IPS DF 4.7 (cell line): ENCODE measurements at regions not wholly inside any gene's neighbourhood (a gene's known extent, or its start where the extent isn't known, plus 50 kb on each side); places are given as distances from the start of the nearest gene placed in this dataset.
"Not testable (repeated sequence)": the region's sequence is repeated elsewhere in the genome, so short reads cannot be mapped to it uniquely, and the experiment has no call there.

Experiments
- DNase-seq: peaks from one replicate; pipeline ENCODE4 v3.0.0-alpha.2; 2013; ENCODE audit warnings: low spot score; ENCODE audit errors: extremely low read depth

- not testable (repeated sequence) for DNase-seq
Observed at GRCh38 chr5:92216852-92217251, 833.7 kb upstream of the ARRDC3 start.

- no peak for DNase-seq
Observed at GRCh38 chr5:92215116-92215515, 832.0 kb upstream of the ARRDC3 start.

- DNase-seq, result no peak
Observed at GRCh38 chr5:92208265-92208664, 825.1 kb upstream of the ARRDC3 start.

- no peak for DNase-seq
Observed at GRCh38 chr5:92207151-92207550, 824.0 kb upstream of the ARRDC3 start.

GRCh38 chr5:92206681-92207080 is 823.6 kb upstream of the ARRDC3 start:
- no peak for DNase-seq

- DNase-seq, result not testable (repeated sequence)
Observed at GRCh38 chr5:92199035-92199434, 815.9 kb upstream of the ARRDC3 start.

GRCh38 chr5:92181656-92182055 is 798.5 kb upstream of the ARRDC3 start:
- DNase-seq, result no peak

GRCh38 chr5:92180391-92180790 is 797.3 kb upstream of the ARRDC3 start:
- no peak for DNase-seq

- DNase-seq, result no peak
Observed at GRCh38 chr5:92179651-92180050, 796.5 kb upstream of the ARRDC3 start.

- DNase-seq, result no peak
Observed at GRCh38 chr5:92177926-92178487, 794.9 kb upstream of the ARRDC3 start.

- DNase-seq, result no peak
Observed at GRCh38 chr5:92163906-92164305, 780.8 kb upstream of the ARRDC3 start.

GRCh38 chr5:92147798-92148197 is 764.7 kb upstream of the ARRDC3 start:
- no peak for DNase-seq

- DNase-seq, result no peak
Observed at GRCh38 chr5:92147266-92147665, 764.1 kb upstream of the ARRDC3 start.

GRCh38 chr5:92145852-92146251 is 762.7 kb upstream of the ARRDC3 start:
- DNase-seq, result no peak

GRCh38 chr5:92144824-92145223 is 761.7 kb upstream of the ARRDC3 start:
- DNase-seq, result no peak

GRCh38 chr5:92132294-92132908 is 749.3 kb upstream of the ARRDC3 start:
- not testable (repeated sequence) for DNase-seq

- DNase-seq, result no peak
Observed at GRCh38 chr5:92126182-92126581, 743.1 kb upstream of the ARRDC3 start.

GRCh38 chr5:92119110-92119509 is 736.0 kb upstream of the ARRDC3 start:
- no peak for DNase-seq

GRCh38 chr5:92106808-92107207 is 723.7 kb upstream of the ARRDC3 start:
- no peak for DNase-seq

- DNase-seq, result no peak
Observed at GRCh38 chr5:92104126-92104525, 721.0 kb upstream of the ARRDC3 start.

GRCh38 chr5:92102313-92102712 is 719.2 kb upstream of the ARRDC3 start:
- no peak for DNase-seq

- no peak for DNase-seq
Observed at GRCh38 chr5:92092239-92092638, 709.1 kb upstream of the ARRDC3 start.

- DNase-seq, result no peak
Observed at GRCh38 chr5:92086059-92086811, 703.1 kb upstream of the ARRDC3 start.
